ENCODE measurements at regions not wholly inside any gene's neighbourhood (a gene's known extent, or its start where the extent isn't known, plus 50 kb on each side); places are given as distances from the start of the nearest gene placed in this dataset.
"Not testable (repeated sequence)": the region's sequence is repeated elsewhere in the genome, so short reads cannot be mapped to it uniquely, and the experiment has no call there.

GRCh38 chr6:135604035-135604860 is 106.7 kb upstream of the AHI1 start:
- DNase-seq (ENCODE audit: low spot score in 2 of 2): no peak

DNA sequence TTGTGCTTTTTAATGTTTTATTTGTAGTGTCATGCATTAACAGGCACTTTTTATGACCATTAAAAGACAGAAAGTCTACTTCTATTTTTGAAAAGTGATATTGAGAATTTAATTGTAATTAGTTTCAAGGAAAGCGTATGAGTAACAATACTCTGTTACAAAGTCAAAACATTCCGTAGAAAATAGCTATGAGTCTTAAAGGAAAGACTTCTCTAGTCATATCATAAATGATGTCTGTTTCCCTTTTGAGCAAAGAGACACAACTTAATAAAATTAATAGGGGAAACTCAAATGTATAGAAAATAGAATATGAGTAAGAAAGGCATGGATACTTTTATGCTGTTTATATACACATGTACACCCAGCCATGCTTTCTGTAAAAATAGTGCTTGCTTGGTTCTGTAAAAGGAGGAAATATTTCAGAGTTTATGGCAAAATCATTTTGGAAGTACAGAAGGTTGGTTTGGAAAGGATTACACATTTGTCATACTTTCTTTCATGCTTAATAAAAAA is 107.8 kb upstream of the AHI1 start:
- DNase-seq (ENCODE audit: low spot score in 2 of 2) (no peak), FAIRE-seq (no peak)

More at GRCh38 chr6:135604035-135604860, 106.7 kb upstream of the AHI1 start:
- no peak for FAIRE-seq

DNA sequence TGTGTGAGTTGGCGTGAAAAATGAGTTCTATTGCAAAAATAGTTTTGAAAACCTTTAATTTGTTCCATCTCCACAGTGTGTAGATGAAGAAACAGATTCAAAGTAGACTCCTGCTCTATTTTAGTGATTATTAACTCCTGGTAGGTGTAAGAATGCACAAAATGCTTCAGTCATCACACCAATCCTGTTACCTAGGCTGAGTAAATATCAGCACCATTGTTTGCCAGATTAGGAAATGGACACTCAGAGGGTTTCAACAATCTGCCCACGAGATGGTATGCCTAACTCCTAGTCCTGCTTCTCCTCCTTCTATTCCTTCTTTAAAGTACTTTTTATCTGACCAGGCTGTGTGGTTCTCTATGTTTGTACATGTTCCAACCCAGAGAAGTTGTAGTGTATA is 108.9 kb upstream of the AHI1 start:
- FAIRE-seq (no peak), DNase-seq (ENCODE audit: low spot score in 2 of 2) (no peak)

DNA sequence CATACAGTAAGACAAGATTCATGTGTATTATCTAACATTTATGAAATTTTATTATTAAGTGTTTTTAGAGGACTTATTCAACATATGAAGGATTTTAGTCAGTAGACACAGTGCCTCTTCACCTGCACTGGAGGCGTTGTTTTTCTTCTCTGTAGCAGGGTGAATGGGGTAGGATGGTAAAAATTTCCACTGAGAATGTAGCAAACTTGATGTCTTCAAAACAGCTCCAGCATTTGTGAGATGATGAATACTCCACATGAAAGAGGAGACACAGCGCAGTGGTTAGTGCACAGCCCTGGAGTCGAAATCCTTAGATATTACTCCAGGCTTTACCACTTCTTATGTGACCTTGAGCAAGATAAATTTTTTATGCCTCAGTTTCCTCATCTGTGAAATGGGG is 110.5 kb upstream of the AHI1 start:
- DNase-seq (ENCODE audit: low spot score in 2 of 2) (no peak), FAIRE-seq (no peak)

GRCh38 chr6:135610192-135610591 is 112.7 kb upstream of the AHI1 start:
- FAIRE-seq; DNase-seq (ENCODE audit: low spot score in 2 of 2): not testable (repeated sequence)

- DNase-seq (ENCODE audit: low spot score in 2 of 2) (no peak), FAIRE-seq (no peak)
Measured at GRCh38 chr6:135616655-135617054, 119.1 kb upstream of the AHI1 start.

DNA sequence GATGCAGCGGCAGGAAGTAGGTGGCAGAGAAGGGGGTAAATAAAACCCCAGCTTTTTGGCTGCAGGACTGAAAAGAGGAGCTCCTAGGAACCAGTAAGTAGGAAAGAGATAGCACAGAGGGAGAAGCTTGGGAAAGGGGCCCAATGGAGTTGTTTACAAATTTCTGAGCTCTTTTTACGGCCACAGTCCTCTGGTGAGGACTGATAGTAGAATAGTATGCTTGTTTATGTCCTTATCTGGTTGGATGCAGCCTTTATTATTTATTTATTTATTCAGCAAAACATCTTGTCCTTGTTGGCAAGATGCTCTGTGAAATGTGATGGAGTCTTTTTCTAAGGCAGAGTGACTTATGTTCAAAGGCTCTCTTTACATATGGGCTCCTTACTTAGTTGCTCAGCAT is 119.7 kb upstream of the AHI1 start:
- FAIRE-seq: no peak

GRCh38 chr6:135622081-135622480 is 124.5 kb upstream of the AHI1 start:
- DNase-seq (ENCODE audit: low spot score in 2 of 2) (no peak), FAIRE-seq (no peak)

More for the DNA sequence above, 119.7 kb upstream of the AHI1 start:
- no peak for DNase-seq (ENCODE audit: low spot score in 2 of 2)

DNA sequence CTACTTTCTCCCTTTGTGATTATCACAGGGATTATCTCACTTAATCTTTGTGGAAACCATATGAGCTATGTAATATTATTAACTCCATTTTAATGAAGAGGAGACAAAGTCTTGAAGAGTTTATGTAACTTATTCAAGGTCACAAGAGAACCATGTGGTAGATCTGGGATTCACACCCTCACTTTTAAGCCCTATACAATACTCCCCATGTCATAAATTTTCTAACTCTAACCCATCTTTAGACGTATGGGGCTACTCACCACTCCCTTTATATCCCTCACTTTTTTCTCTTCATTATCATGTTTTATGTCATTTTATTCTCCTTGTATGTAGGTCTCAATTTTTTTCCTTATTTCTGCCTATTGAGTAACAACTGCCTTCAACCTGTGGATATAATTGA is 126.4 kb upstream of the AHI1 start:
- no peak for DNase-seq (ENCODE audit: low spot score in 2 of 2)
- FAIRE-seq: no peak

DNA sequence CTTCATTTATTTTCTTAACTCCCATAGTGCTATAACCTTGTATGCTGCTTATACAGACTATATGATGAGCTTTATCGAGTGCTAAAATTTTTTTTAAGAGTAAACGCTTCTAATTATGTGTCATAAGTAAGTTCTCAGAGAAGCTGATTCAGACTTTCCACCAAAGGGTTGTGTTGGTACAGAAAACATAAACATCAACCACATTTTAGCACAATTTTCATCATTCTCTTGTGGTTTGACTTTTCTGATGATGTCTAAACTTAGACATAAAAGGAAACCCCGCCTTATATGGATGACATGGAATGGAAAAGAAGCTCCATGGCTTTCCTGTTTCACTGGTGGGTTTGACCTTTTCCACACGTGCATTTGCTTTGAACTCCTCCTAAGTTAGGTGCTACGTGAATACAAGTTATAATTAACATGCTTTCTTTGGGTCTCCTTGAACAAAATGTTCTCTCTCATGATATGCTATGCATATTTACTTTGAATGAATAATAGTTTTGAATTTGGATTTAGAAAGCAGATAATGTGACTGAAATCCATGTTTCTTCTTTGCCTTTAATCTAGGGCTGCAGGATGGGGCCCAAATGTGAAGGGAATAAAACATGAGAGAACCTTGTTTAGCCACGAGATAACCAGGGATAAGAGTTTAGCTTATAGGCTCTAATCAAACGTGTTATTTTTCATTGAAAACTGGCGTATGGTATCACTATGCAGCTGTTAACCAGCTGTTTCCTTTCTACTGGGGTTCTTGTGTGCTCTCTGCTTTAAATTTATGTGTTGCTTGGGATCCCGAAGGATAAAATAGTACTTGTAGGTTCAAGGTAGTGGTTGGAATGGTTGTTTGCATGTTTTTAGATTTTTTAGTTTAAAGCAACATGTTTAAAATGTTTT is 127.1 kb upstream of the AHI1 start:
- FAIRE-seq: no peak

GRCh38 chr6:135626001-135626400 is 128.5 kb upstream of the AHI1 start:
- not testable (repeated sequence) for DNase-seq (ENCODE audit: low spot score in 2 of 2); FAIRE-seq

More for the DNA sequence above, 127.1 kb upstream of the AHI1 start:
- no peak for DNase-seq (ENCODE audit: low spot score in 2 of 2)

DNA sequence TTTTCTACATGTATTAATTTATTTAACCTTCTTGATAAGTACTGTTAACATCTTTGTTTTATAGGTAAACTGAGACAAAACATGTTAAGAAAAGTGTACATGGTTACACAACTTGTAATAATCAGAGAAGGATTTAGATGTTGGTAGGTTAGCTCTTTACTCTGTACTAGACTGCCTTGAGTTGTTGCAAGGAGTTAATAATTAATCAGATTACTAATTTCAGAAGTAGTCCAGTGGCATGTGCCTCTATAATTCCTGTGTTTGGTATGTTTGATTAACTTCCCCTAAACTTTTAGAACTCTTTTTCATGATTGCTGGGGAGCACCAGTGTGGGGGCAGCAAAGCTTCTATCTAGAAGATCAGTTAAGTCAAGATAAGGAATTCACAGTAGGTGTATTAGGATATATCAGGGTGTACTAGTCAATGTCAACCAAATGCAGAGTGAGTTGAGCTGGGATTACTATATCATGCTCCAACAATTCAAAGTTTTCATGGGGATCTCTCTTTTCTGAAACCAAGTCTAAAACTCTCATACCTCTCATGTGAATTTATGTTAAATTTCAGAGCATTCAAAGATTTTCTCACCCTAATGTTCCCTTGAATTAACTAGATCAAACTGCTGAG is 129.7 kb upstream of the AHI1 start:
- no peak for DNase-seq (ENCODE audit: low spot score in 2 of 2)
- no peak for FAIRE-seq

DNA sequence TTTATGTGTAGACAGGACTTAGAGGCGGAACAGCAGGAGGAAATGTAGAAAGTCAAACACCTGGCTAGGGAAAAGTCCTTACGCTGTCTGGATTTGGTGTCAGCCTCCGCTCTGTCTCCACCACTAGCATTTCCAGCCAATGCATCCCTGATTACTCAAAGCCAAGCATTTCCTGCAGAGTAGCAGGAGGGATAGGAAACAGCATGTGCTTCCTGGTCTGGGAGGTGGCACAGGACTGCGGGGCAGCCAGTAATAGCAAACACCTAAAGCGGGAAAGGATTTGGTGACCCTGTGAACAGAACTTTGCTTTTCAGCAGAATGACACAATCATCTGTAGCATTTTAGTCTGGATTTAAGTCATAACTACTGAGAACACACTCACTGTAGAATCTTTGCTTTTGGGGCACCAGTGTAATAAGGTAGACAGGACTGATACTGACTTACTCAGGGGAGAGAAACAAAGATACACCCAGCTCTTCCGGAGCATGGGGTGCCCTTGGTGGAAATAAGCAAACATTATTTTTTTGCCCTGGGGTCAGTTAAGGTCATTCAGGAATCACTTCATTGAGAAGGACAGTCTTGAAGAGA is 133.3 kb upstream of the AHI1 start:
- DNase-seq (ENCODE audit: low spot score in 2 of 2) (no peak), FAIRE-seq (no peak)

DNA sequence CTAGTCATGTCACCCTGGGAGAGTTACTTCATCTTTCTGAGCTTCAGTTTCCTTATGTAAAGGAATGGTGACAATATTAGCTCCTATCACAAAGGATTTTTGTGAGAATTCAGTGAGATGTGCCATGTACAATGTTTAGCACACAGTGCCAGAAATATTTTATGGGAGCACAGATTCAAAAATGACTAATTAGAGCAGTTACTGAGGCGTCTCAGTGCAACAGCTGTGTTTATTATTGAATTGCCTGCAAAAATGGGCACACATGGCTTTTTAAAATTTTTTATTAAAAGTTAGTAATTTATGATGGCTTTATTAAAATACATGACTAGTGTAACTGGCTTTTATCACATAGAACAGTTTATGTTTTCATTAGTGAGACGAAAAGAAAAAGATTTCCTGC is 134.3 kb upstream of the AHI1 start:
- DNase-seq (ENCODE audit: low spot score in 2 of 2) (no peak), FAIRE-seq (no peak)

DNA sequence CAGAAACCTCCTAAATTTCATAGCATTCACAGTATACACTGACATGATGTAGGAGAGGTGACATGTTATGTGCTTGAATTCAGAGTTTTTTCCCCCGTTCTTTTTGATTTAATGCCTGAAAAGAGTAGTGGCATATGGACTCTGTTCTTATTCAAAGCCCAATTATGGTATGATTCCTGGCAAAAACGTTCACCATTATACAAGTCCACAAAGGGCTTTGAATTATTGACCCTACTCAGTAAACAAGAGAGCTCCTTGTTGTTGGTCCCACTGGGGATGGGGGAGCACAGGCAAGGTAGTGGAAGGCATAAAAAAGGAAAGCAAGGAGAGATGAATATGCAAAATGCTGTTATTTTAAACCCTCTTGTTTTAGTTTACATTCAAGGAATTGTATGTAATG is 136.0 kb upstream of the AHI1 start:
- no peak for DNase-seq (ENCODE audit: low spot score in 2 of 2)
- no peak for FAIRE-seq

GRCh38 chr6:135637701-135638100 is 140.2 kb upstream of the AHI1 start:
- no peak for DNase-seq (ENCODE audit: low spot score in 2 of 2)
- no peak for FAIRE-seq

DNA sequence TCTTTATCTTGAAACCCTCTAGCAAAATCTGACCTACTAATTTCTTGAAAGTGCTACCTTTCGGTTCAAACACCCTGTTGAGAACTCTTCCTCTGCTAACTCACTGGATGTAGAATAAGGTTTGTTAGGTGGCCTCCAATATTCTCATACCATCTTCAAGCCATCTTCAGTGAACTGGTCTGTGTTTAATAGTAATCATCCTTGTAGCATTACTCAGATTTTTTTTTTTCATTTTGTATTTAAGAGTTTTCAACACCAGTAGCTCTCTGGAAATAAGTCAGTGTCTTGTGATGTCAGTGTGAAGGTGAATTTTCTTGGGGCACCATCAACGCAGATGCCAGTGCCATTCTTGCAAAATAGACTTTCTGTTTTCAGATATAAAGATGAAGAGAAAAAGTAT is 140.6 kb upstream of the AHI1 start:
- FAIRE-seq: no peak
- no peak for DNase-seq (ENCODE audit: low spot score in 2 of 2)

DNA sequence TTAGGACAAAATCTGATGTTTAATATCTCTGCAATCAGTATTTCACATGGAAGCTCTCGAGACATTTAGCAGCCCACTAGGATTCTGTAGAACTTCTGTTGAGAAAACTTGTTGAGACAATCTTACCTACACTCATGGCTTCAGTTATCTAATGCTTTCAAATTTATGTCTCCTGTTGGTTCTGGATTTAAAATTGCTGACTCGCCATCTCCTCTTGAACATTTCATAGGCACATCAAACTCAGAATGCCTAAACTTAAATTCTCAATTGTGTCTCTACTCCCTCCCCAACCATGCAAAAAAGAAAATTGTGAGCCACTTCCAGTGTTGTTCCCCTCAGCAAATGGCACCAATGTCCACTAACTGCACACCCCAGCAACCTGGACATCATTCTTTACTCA is 142.5 kb upstream of the AHI1 start:
- no peak for FAIRE-seq

GRCh38 chr6:135640449-135641111 is 143.0 kb upstream of the AHI1 start:
- no peak for FAIRE-seq
- no peak for DNase-seq (ENCODE audit: low spot score in 2 of 2)

More for the DNA sequence above, 142.5 kb upstream of the AHI1 start:
- DNase-seq (ENCODE audit: low spot score in 2 of 2): no peak

DNA sequence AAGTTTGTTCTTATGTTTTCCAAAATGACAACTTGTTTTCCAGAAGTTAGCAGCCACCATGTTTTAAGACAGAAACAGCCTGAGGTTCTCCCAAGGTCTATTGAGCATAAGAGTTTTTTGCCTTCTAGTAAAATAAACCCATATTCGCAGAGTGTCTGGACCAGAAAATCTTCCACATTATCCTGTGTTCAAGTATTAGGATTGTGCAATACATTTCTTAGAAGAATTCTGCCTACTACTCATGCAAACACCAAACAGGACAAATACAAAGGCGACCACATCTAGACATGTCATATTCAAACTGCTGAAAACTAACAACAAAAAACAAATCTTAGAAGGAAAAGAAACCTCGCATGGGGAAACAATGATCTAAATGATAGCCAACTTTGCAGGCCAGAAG is 145.4 kb upstream of the AHI1 start:
- DNase-seq (ENCODE audit: low spot score in 2 of 2): no peak
- FAIRE-seq: no peak

Measured in frontal cortex (tissue), 3 donors.